SK-N-MC (cell line): ENCODE measurements at regions not wholly inside any gene's neighbourhood (a gene's known extent, or its start where the extent isn't known, plus 50 kb on each side); places are given as distances from the start of the nearest gene placed in this dataset.

Experiments
- EZH2 ChIP-seq: fragments of 200-600 bp; sonication (generic); IDR thresholded peaks from one replicate; pipeline ENCODE4 v1.6.1; 2017; ENCODE audit warnings: antibody characterized with exemption
- POLR2AphosphoS5 ChIP-seq: IDR thresholded peaks from 2 replicates; pipeline ENCODE4 v1.6.1; 2012; ENCODE audit warnings: mild to moderate bottlenecking, low read depth, low read length, borderline replicate concordance

GRCh38 chr4:126859314-126859713 lies 773.4 kb upstream of the INTU start:
- TF ChIP-seq EZH2 (no peak), POLR2AphosphoS5 (no peak)
